ENCODE measurements at regions not wholly inside any gene's neighbourhood (a gene's known extent, or its start where the extent isn't known, plus 50 kb on each side); places are given as distances from the start of the nearest gene placed in this dataset.
"Not testable (repeated sequence)": the region's sequence is repeated elsewhere in the genome, so short reads cannot be mapped to it uniquely, and the experiment has no call there.

DNA sequence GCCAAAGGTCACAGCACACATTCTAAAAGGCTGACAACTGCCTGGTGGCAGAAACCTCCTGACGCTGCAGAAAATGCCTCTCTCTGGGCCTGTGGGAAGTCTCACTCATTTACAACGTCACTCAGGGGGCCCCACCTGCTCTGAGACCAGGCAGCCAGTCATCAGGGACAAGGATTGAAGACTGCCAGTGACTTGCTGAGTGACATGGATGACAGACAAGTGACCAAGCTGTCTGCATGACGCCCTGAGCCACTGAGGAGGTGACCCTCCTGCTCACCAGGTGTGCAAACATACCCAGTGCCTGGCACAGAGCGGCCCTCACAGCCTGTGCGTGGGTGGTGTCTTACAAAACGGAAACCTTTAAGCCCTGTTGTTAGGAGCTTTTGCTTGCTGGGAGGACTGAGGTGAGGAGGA lies 392.4 kb downstream of the TNS1 start:
- Histone ChIP-seq H3K9me3 (replicated peaks; ENCODE audit: low read length) (no peaks in the 10 kb centered on the region), H3K27me3 (ENCODE audit: control insufficient read depth, insufficient read depth, low read length) (peaks cover 15% of the 10 kb centered on the region), H3K4me2 (ENCODE audit: low read length) (no peak overlapping the region), H3K9ac (ENCODE audit: low read depth, low read length) (no peak overlapping the region), H3K4me1 (ENCODE audit: control insufficient read depth, insufficient read depth, low read length) (no peaks in the 10 kb centered on the region), H3K36me3 (ENCODE audit: insufficient read depth, low read length) (no peaks in the 10 kb centered on the region), H3K4me3 (ENCODE audit: low read length) (no peak overlapping the region)

DNA sequence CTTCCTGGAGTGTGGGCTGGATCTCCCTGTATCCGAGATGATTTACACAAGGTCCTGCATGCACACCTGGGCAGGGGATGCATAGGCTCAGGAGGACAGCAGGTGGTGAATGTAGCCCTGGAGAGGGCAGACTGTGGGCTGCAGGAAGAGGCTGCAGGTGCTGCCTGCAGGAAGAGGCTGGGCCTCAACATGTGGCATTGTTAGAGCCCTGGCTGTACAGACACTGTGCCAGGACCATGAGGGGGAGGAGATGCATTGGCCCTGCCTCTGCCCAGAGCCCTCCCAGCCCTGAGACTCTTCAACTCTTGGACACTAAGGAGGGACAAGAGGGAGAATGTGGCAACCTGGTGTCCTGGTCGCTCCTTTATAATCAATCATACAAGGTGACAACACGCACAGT lies 392.8 kb downstream of the TNS1 start:
- Histone ChIP-seq H3K4me1 (ENCODE audit: control insufficient read depth, insufficient read depth, low read length) (no peaks in the 10 kb centered on the region), H3K4me2 (ENCODE audit: low read length) (no peak overlapping the region), H3K27me3 (ENCODE audit: control insufficient read depth, insufficient read depth, low read length) (peaks cover 16% of the 10 kb centered on the region), H3K36me3 (ENCODE audit: insufficient read depth, low read length) (no peaks in the 10 kb centered on the region), H3K9me3 (replicated peaks; ENCODE audit: low read length) (no peaks in the 10 kb centered on the region), H3K4me3 (ENCODE audit: low read length) (no peak overlapping the region), H3K9ac (ENCODE audit: low read depth, low read length) (no peak overlapping the region)

DNA sequence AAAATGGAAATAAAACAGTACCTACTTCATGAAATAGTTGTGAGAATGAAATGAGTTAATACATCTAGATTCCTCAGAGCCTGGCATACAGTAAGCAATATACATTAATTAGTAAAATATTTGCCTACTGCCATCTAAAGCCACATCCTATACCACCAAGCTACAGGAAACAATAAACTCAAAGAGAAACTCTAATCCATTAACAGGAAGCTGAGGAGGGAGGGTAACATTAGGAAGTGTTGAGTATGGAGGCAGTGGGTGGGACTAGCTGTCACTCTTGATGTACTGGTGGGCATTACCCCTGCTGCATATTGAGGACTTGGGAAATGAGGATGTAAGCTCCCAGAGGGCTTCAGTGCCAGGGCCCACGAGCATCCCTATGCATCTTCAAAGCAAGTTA lies 396.5 kb downstream of the TNS1 start:
- H3K27me3 ChIP-seq (ENCODE audit: control insufficient read depth, insufficient read depth, low read length), result peaks cover 31% of the 10 kb centered on the region
- H3K9ac ChIP-seq (ENCODE audit: low read depth, low read length), result no peak overlapping the region
- no peaks in the 10 kb centered on the region for H3K36me3 ChIP-seq (ENCODE audit: insufficient read depth, low read length)
- no peak overlapping the region for H3K4me2 ChIP-seq (ENCODE audit: low read length)
- H3K4me3 ChIP-seq (ENCODE audit: low read length), result no peak overlapping the region
- H3K9me3 ChIP-seq (replicated peaks; ENCODE audit: low read length), result no peaks in the 10 kb centered on the region
- peaks cover 3% of the 10 kb centered on the region for H3K4me1 ChIP-seq (ENCODE audit: control insufficient read depth, insufficient read depth, low read length)

DNA sequence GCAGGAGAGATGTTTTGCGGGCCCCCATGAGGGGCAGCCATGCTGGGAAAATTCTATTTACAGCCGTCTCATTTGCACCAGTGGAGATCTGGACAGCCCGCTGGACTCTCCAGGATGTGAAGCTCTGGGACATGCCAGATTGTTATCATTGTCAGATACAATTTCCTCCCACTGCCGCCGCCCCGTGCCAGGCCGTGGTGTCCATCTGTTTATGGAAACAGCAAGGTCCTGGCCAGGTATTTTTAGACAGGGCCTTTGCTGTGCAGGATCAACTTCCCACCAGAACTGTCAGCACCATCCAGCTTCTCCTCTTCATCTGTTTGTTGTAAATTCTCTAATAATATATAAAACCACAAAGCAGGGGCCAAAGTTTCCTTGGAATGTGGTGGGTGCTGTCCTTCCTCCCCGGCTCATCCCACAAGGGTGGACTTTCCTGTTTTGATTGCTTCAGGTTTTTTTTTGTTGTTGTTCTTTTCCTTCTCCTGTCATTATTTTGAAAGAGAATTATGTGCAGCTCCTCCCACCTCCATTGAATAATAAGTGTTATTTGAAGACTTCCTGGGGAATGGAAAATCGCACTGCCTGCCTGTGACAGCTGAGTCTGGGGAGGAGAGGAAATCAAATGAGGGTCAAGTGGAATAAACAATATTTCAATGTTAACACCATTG lies 398.1 kb downstream of the TNS1 start:
- peaks cover 3% of the 10 kb centered on the region for H3K4me1 ChIP-seq (ENCODE audit: control insufficient read depth, insufficient read depth, low read length)
- peaks cover 41% of the 10 kb centered on the region for H3K27me3 ChIP-seq (ENCODE audit: control insufficient read depth, insufficient read depth, low read length)
- H3K9me3 ChIP-seq (replicated peaks; ENCODE audit: low read length), result no peaks in the 10 kb centered on the region
- H3K4me2 ChIP-seq (ENCODE audit: low read length), result no peak overlapping the region
- no peak overlapping the region for H3K4me3 ChIP-seq (ENCODE audit: low read length)
- no peaks in the 10 kb centered on the region for H3K36me3 ChIP-seq (ENCODE audit: insufficient read depth, low read length)
- H3K9ac ChIP-seq (ENCODE audit: low read depth, low read length), result no peak overlapping the region

DNA sequence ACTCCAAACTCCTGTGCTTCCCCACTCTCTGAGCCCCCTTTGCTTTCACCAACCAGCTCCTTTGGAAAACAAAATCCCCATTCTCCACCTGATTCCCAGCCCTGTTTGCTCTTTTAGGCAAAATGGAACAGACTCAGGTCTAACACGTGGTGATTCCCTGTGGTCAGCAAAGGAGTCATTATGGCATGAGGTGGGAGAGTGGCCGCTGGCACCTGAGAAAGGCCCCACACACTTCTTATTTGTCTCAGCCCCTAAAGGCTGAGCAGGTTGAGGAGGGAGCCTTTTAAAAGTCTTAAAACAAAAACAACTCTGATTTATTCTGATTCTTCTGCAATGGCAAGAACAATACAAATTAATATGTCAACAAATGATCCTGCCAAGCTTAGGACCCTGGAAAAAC lies 401.2 kb downstream of the TNS1 start:
- Histone ChIP-seq H3K9me3 (replicated peaks; ENCODE audit: low read length) (no peaks in the 10 kb centered on the region), H3K4me2 (ENCODE audit: low read length) (no peak overlapping the region), H3K36me3 (ENCODE audit: insufficient read depth, low read length) (no peaks in the 10 kb centered on the region), H3K9ac (ENCODE audit: low read depth, low read length) (no peak overlapping the region), H3K27me3 (ENCODE audit: control insufficient read depth, insufficient read depth, low read length) (peaks cover 36% of the 10 kb centered on the region), H3K4me1 (ENCODE audit: control insufficient read depth, insufficient read depth, low read length) (peaks cover 3% of the 10 kb centered on the region), H3K4me3 (ENCODE audit: low read length) (no peak overlapping the region)

DNA sequence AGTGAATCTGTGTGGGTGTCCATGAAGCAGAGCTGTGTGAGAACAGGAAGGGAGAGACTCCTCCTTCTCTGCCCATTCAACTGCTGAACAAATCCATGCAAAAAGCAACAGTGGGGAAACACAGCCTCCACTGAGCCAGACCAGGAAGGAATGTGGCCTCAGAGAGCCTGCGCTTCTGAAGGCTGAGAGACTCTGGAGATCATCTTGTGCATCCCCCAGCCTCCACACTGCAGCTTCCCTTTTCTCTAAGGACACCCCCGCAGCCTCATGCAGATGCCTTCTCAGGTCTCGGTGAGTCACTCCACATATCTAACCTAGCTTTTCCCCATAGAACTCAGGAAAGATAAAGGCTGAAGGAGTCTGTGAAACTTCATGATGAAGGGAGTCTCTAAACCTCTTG lies 402.9 kb downstream of the TNS1 start:
- Histone ChIP-seq H3K9me3 (replicated peaks; ENCODE audit: low read length) (no peaks in the 10 kb centered on the region), H3K4me1 (ENCODE audit: control insufficient read depth, insufficient read depth, low read length) (peaks cover 3% of the 10 kb centered on the region), H3K4me3 (ENCODE audit: low read length) (no peak overlapping the region), H3K27me3 (ENCODE audit: control insufficient read depth, insufficient read depth, low read length) (peaks cover 39% of the 10 kb centered on the region), H3K4me2 (ENCODE audit: low read length) (no peak overlapping the region), H3K9ac (ENCODE audit: low read depth, low read length) (no peak overlapping the region), H3K36me3 (ENCODE audit: insufficient read depth, low read length) (no peaks in the 10 kb centered on the region)

DNA sequence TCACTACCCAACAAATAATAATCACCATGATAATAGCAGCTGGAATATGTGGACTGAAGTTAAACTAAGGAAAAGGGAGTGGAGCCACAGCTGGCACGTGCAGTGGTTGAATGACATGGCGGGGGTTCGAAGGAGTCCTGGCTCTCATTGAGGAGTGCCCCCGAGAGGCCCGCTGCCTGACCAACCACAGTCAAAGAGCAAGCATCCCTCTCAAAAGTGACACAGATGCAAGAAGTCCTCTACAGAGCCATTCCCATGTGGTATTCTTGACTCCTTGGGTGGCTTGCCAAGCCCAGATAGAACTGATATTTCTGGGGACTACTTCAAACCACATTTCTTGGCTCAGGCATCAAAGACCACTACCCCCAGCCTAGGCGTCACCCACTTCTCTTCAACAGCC lies 405.1 kb downstream of the TNS1 start:
- Histone ChIP-seq H3K27me3 (ENCODE audit: control insufficient read depth, insufficient read depth, low read length) (peaks cover 37% of the 10 kb centered on the region), H3K36me3 (ENCODE audit: insufficient read depth, low read length) (no peaks in the 10 kb centered on the region), H3K9ac (ENCODE audit: low read depth, low read length) (no peak overlapping the region), H3K4me2 (ENCODE audit: low read length) (no peak overlapping the region), H3K4me1 (ENCODE audit: control insufficient read depth, insufficient read depth, low read length) (no peaks in the 10 kb centered on the region), H3K9me3 (replicated peaks; ENCODE audit: low read length) (no peaks in the 10 kb centered on the region), H3K4me3 (ENCODE audit: low read length) (no peak overlapping the region)

DNA sequence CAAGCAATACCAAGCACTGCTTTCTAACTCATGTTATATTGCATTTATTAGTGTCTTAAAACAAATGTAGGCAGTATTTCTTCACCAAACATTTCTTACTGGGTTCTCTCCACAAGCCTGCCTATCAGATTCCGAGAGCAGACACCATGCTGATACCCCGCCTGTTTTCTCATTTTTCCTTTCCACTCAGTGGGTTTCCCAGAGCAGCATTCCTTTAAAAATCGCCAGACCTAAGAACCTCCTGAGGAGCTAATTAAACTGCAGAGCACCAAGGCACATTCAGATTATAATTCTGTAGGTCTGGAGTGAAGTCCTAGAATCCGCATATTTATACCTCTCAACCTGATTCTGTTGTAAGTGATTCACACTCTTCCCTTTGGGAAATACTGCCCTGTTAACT lies 405.6 kb downstream of the TNS1 start:
- Histone ChIP-seq H3K9me3 (replicated peaks; ENCODE audit: low read length) (no peaks in the 10 kb centered on the region), H3K4me1 (ENCODE audit: control insufficient read depth, insufficient read depth, low read length) (no peaks in the 10 kb centered on the region), H3K27me3 (ENCODE audit: control insufficient read depth, insufficient read depth, low read length) (peaks cover 34% of the 10 kb centered on the region), H3K4me3 (ENCODE audit: low read length) (no peak overlapping the region), H3K9ac (ENCODE audit: low read depth, low read length) (no peak overlapping the region), H3K4me2 (ENCODE audit: low read length) (no peak overlapping the region), H3K36me3 (ENCODE audit: insufficient read depth, low read length) (no peaks in the 10 kb centered on the region)

DNA sequence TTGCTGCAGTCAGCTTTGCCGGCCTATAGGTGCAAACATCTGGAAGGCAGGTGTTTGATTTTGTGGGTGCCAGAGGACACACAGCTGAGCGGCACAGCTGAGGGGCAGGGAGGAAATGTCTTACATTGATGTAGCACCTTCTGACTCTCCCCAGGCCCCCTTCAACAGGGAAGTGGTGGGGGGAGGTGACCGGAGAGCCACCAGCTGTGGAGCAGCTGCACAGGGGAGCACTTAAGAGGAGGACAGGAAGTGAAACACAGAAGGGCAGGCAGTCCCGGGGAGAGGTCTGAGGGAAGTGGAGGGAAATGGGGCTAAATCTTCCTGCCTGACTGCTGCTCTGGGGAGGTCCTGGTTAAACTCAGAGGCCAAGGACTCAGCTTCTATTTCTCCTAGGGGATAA lies 409.1 kb downstream of the TNS1 start:
- Histone ChIP-seq H3K4me1 (ENCODE audit: control insufficient read depth, insufficient read depth, low read length) (no peaks in the 10 kb centered on the region), H3K4me3 (ENCODE audit: low read length) (no peak overlapping the region), H3K27me3 (ENCODE audit: control insufficient read depth, insufficient read depth, low read length) (peaks cover 15% of the 10 kb centered on the region), H3K9ac (ENCODE audit: low read depth, low read length) (no peak overlapping the region), H3K4me2 (ENCODE audit: low read length) (no peak overlapping the region), H3K9me3 (replicated peaks; ENCODE audit: low read length) (no peaks in the 10 kb centered on the region), H3K36me3 (ENCODE audit: insufficient read depth, low read length) (no peaks in the 10 kb centered on the region)

DNA sequence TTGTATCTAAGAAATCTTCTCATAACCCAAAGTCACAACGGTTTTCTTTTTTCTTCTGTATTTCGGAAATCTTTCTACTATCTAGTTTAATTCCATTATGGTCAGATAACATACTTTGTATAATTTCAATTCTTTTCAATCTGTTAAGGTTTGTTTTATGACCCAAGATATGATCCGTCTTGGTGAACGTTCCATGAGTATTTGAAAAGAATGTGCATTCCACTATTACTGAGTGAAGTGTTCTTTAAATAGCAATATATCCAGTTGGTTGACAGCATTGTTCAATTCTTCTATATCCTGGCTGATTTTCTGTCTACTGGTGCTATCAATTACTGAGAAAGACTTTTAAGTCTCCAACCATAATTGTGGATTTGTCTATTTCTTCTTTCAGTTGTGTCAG lies 414.5 kb downstream of the TNS1 start:
- H3K4me2 ChIP-seq (ENCODE audit: low read length), result no peak overlapping the region
- H3K4me1 ChIP-seq (ENCODE audit: control insufficient read depth, insufficient read depth, low read length), result no peaks in the 10 kb centered on the region
- H3K36me3 ChIP-seq (ENCODE audit: insufficient read depth, low read length), result no peaks in the 10 kb centered on the region
- H3K9me3 ChIP-seq (replicated peaks; ENCODE audit: low read length), result no peaks in the 10 kb centered on the region
- peaks cover 28% of the 10 kb centered on the region for H3K27me3 ChIP-seq (ENCODE audit: control insufficient read depth, insufficient read depth, low read length)
- H3K9ac ChIP-seq (ENCODE audit: low read depth, low read length), result no peak overlapping the region
- no peak overlapping the region for H3K4me3 ChIP-seq (ENCODE audit: low read length)

DNA sequence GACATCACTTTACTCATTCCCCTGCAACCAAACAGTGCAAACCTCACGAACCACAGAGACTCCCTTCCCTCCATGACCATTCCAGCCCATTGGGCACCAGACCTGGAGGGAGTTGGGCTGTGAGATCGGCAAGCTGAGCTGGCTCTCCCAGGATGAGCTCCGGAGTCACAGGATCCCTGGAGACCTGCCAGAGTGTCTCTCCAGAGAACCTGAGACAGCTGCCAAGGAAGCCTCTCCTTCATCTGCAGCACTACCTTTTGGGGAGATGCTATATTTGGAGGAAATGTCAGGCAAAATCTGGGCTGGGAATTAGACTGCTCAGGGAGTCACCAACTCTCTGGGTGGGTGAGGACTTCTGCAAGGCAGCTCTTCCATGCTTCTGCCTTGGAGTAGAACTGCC lies 417.4 kb downstream of the TNS1 start:
- H3K9me3 ChIP-seq (replicated peaks; ENCODE audit: low read length), result no peaks in the 10 kb centered on the region
- H3K27me3 ChIP-seq (ENCODE audit: control insufficient read depth, insufficient read depth, low read length), result peaks cover 28% of the 10 kb centered on the region
- H3K4me1 ChIP-seq (ENCODE audit: control insufficient read depth, insufficient read depth, low read length), result no peaks in the 10 kb centered on the region
- H3K9ac ChIP-seq (ENCODE audit: low read depth, low read length), result no peak overlapping the region
- no peak overlapping the region for H3K4me3 ChIP-seq (ENCODE audit: low read length)
- no peaks in the 10 kb centered on the region for H3K36me3 ChIP-seq (ENCODE audit: insufficient read depth, low read length)
- no peak overlapping the region for H3K4me2 ChIP-seq (ENCODE audit: low read length)

DNA sequence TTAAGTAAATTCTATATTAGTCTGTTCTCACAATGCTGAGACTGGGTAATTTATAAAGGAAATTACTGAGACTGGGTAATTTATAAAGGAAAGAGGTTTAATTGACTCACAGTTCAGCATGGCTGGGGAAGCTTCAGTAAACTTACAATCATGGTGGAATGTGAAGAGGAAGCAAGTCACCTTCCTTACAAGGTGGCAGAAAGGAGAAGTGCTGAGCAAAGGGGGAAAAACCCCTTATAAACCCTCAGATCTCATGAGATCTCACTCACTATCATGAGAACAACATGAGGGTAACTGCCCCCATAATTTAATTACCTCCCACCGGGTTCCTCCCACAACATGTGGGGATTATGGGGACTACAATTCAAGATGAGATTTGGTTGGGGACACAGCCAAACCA lies 422.4 kb downstream of the TNS1 start:
- not testable (repeated sequence) for H3K9ac ChIP-seq (ENCODE audit: low read depth, low read length); H3K4me1 ChIP-seq (ENCODE audit: control insufficient read depth, insufficient read depth, low read length); H3K36me3 ChIP-seq (ENCODE audit: insufficient read depth, low read length)

More for the DNA sequence above, 422.4 kb downstream of the TNS1 start:
- H3K4me2 ChIP-seq (ENCODE audit: low read length); H3K4me3 ChIP-seq (ENCODE audit: low read length); H3K27me3 ChIP-seq (ENCODE audit: control insufficient read depth, insufficient read depth, low read length); H3K9me3 ChIP-seq (replicated peaks; ENCODE audit: low read length): not testable (repeated sequence)

Measured in skeletal muscle satellite cell (primary cell).